IPS DF 19.7 (cell line): ENCODE measurements at regions not wholly inside any gene's neighbourhood (a gene's known extent, or its start where the extent isn't known, plus 50 kb on each side); places are given as distances from the start of the nearest gene placed in this dataset.

Experiments
- DNase-seq: peaks from one replicate; pipeline ENCODE4 v3.0.0-alpha.2; 2013; ENCODE audit warnings: low read depth, low spot score

GRCh38 chr16:86632206-86632605 is 53.9 kb downstream of the FOXL1 start:
- DNase-seq: no peak

- DNase-seq: no peak
Observed at GRCh38 chr16:86632944-86633343, 54.6 kb downstream of the FOXL1 start.

- DNase-seq: no peak
Observed at GRCh38 chr16:86634292-86634691, 55.9 kb downstream of the FOXL1 start.

- DNase-seq: no peak
Observed at GRCh38 chr16:86635176-86635876, 57.0 kb downstream of the FOXL1 start.

- no peak for DNase-seq
Observed at GRCh38 chr16:86635926-86636325, 57.6 kb downstream of the FOXL1 start.

GRCh38 chr16:86637744-86638143 is 59.4 kb downstream of the FOXL1 start:
- no peak for DNase-seq

- DNase-seq: no peak
Observed at GRCh38 chr16:86638642-86639041, 60.3 kb downstream of the FOXL1 start.

GRCh38 chr16:86639354-86639753 is 61.0 kb downstream of the FOXL1 start:
- DNase-seq: no peak

- DNase-seq: no peak
Observed at GRCh38 chr16:86640265-86640843, 62.0 kb downstream of the FOXL1 start.

GRCh38 chr16:86642087-86642486 is 63.7 kb downstream of the FOXL1 start:
- no peak for DNase-seq

GRCh38 chr16:86643671-86644070 is 65.3 kb downstream of the FOXL1 start:
- no peak for DNase-seq

GRCh38 chr16:86647561-86647960 is 69.2 kb downstream of the FOXL1 start:
- no peak for DNase-seq

GRCh38 chr16:86649875-86650274 is 71.5 kb downstream of the FOXL1 start:
- no peak for DNase-seq

GRCh38 chr16:86651013-86651627 is 72.8 kb downstream of the FOXL1 start:
- DNase-seq: no peak

- DNase-seq: no peak
Observed at GRCh38 chr16:86651823-86652222, 73.5 kb downstream of the FOXL1 start.

- DNase-seq: no peak
Observed at GRCh38 chr16:86653285-86654006, 75.1 kb downstream of the FOXL1 start.

- no peak for DNase-seq
Observed at GRCh38 chr16:86657972-86658371, 79.6 kb downstream of the FOXL1 start.

GRCh38 chr16:86660623-86661022 is 82.3 kb downstream of the FOXL1 start:
- no peak for DNase-seq

GRCh38 chr16:86661706-86662105 is 83.4 kb downstream of the FOXL1 start:
- no peak for DNase-seq

GRCh38 chr16:86662195-86662594 is 83.8 kb downstream of the FOXL1 start:
- no peak for DNase-seq

- DNase-seq: no peak
Observed at GRCh38 chr16:86662740-86663139, 84.4 kb downstream of the FOXL1 start.

GRCh38 chr16:86663685-86664521 is 85.6 kb downstream of the FOXL1 start:
- DNase-seq: no peak
